ENCODE measurements at regions not wholly inside any gene's neighbourhood (a gene's known extent, or its start where the extent isn't known, plus 50 kb on each side); places are given as distances from the start of the nearest gene placed in this dataset.

- H3K27ac ChIP-seq: no peak overlapping the region
- DNase-seq: no peak
- H3K36me3 ChIP-seq: no peaks in the 10 kb centered on the region
- TF ChIP-seq POLR2A (IDR thresholded peaks at IDR 0.05) (no peak), CTCF (IDR thresholded peaks at IDR 0.05 in 4 of 5, conservative IDR thresholded peaks at IDR 0.05 in 1 of 5) (no peak)
- no peaks in the 10 kb centered on the region for H3K27me3 ChIP-seq
- in situ Hi-C loops (cut with MboI; ENCODE audit: low sequenced_read_pairs in 4 of 4) (no loop called here), intact Hi-C loops (cut with DNase I; ENCODE audit: low total_unique reads) (no loop called here)
- H3K9me3 ChIP-seq: no peaks in the 10 kb centered on the region
- H3K4me1 ChIP-seq: no peaks in the 10 kb centered on the region
- no peak for ATAC-seq
- no peak overlapping the region for H3K4me3 ChIP-seq
Measured at GRCh38 chr4:170231377-170231776, 141.6 kb upstream of the AADAT start.

GRCh38 chr4:170230242-170230641 is 140.5 kb upstream of the AADAT start:
- in situ Hi-C loops (cut with MboI; ENCODE audit: low sequenced_read_pairs in 4 of 4): no loop called here

GRCh38 chr4:170229006-170229405 is 139.2 kb upstream of the AADAT start:
- TF ChIP-seq POLR2A (IDR thresholded peaks at IDR 0.05) (no peak), CTCF (IDR thresholded peaks at IDR 0.05 in 4 of 5, conservative IDR thresholded peaks at IDR 0.05 in 1 of 5) (no peak)
- Histone ChIP-seq H3K4me3 (no peak overlapping the region), H3K9me3 (no peaks in the 10 kb centered on the region), H3K4me1 (no peaks in the 10 kb centered on the region), H3K36me3 (no peaks in the 10 kb centered on the region), H3K27ac (no peak overlapping the region), H3K27me3 (no peaks in the 10 kb centered on the region)
- in situ Hi-C loops (cut with MboI; ENCODE audit: low sequenced_read_pairs in 4 of 4): no loop called here
- DNase-seq: no peak
- intact Hi-C loops (cut with DNase I; ENCODE audit: low total_unique reads): no loop called here
- ATAC-seq: no peak

More at GRCh38 chr4:170230242-170230641, 140.5 kb upstream of the AADAT start:
- DNase-seq: no peak
- ATAC-seq: no peak
- H3K9me3 ChIP-seq: no peaks in the 10 kb centered on the region
- no peaks in the 10 kb centered on the region for H3K27me3 ChIP-seq
- H3K27ac ChIP-seq: no peak overlapping the region
- no peaks in the 10 kb centered on the region for H3K4me1 ChIP-seq
- no peak overlapping the region for H3K4me3 ChIP-seq
- no peaks in the 10 kb centered on the region for H3K36me3 ChIP-seq
- intact Hi-C loops (cut with DNase I; ENCODE audit: low total_unique reads): no loop called here
- no peak for TF ChIP-seq POLR2A (IDR thresholded peaks at IDR 0.05)

GRCh38 chr4:170227928-170228327 is 138.2 kb upstream of the AADAT start:
- no peak overlapping the region for H3K4me3 ChIP-seq
- in situ Hi-C loops (cut with MboI; ENCODE audit: low sequenced_read_pairs in 4 of 4): no loop called here
- H3K4me1 ChIP-seq: no peaks in the 10 kb centered on the region
- intact Hi-C loops (cut with DNase I; ENCODE audit: low total_unique reads): no loop called here
- no peak overlapping the region for H3K27ac ChIP-seq
- H3K36me3 ChIP-seq: no peaks in the 10 kb centered on the region
- H3K9me3 ChIP-seq: no peaks in the 10 kb centered on the region
- no peak for ATAC-seq
- no peak for DNase-seq
- H3K27me3 ChIP-seq: no peaks in the 10 kb centered on the region
- TF ChIP-seq CTCF (IDR thresholded peaks at IDR 0.05 in 4 of 5, conservative IDR thresholded peaks at IDR 0.05 in 1 of 5) (no peak), POLR2A (IDR thresholded peaks at IDR 0.05) (no peak)

- ATAC-seq (no peak), DNase-seq (no peak)
- no peak overlapping the region for H3K27ac ChIP-seq
- TF ChIP-seq CTCF (IDR thresholded peaks at IDR 0.05 in 4 of 5, conservative IDR thresholded peaks at IDR 0.05 in 1 of 5) (no peak), POLR2A (IDR thresholded peaks at IDR 0.05) (no peak)
- H3K9me3 ChIP-seq: no peaks in the 10 kb centered on the region
- no peaks in the 10 kb centered on the region for H3K4me1 ChIP-seq
- intact Hi-C loops (cut with DNase I; ENCODE audit: low total_unique reads): no loop called here
- H3K36me3 ChIP-seq: no peaks in the 10 kb centered on the region
- no peaks in the 10 kb centered on the region for H3K27me3 ChIP-seq
- in situ Hi-C loops (cut with MboI; ENCODE audit: low sequenced_read_pairs in 4 of 4): no loop called here
- H3K4me3 ChIP-seq: no peak overlapping the region
Measured at GRCh38 chr4:170226288-170226687, 136.5 kb upstream of the AADAT start.

Measured in gastrocnemius medialis (tissue), 4 donors.